GM12892 (cell line): ENCODE measurements at regions not wholly inside any gene's neighbourhood (a gene's known extent, or its start where the extent isn't known, plus 50 kb on each side); places are given as distances from the start of the nearest gene placed in this dataset.

Source experiments
- DNase-seq: peaks from one replicate; pipeline ENCODE4 v3.0.0; 2011; ENCODE audit not compliant: insufficient read length
- FAIRE-seq: peaks from 2 replicates; lab custom pipeline; 2011; peaks lifted over from hg19 to GRCh38; lab: Jason Lieb, UNC
- POLR2A ChIP-seq: IDR thresholded peaks from 2 replicates; pipeline ENCODE4 v1.6.1; 2011; ENCODE audit warnings: low read depth, low read length, control low read depth
- POLR2AphosphoS5 ChIP-seq: IDR thresholded peaks from 2 replicates; pipeline ENCODE4 v1.6.1; 2011; ENCODE audit warnings: low read depth, low read length, control low read depth
- TAF1 ChIP-seq: IDR thresholded peaks from 2 replicates; pipeline ENCODE4 v1.6.1; 2011; ENCODE audit warnings: low read depth, mild to moderate bottlenecking, control low read depth, low read length, borderline replicate concordance

DNA sequence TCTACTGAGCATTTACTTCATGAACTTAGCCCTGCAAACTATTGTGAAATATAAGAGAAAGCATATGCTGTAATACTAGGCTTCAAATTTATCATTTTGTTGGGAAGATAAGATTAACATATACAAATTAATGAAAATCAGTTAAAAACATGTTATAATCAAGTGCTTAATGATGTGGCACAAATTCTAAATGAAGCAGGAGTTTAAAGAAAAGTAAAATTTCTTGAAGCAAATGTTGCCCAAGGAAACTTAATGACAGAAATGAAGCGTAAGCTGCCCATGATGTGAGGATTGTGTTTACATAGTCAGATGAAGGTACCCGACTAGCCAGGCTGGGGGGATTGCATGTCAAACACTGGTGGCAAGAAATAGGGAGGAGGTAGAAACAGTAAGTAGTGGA is 103.1 kb upstream of the GAP43 start:
- FAIRE-seq (no peak), DNase-seq (no peak)
- TF ChIP-seq POLR2A = no peak
- no peak for TF ChIP-seq TAF1
- no peak for TF ChIP-seq POLR2AphosphoS5

DNA sequence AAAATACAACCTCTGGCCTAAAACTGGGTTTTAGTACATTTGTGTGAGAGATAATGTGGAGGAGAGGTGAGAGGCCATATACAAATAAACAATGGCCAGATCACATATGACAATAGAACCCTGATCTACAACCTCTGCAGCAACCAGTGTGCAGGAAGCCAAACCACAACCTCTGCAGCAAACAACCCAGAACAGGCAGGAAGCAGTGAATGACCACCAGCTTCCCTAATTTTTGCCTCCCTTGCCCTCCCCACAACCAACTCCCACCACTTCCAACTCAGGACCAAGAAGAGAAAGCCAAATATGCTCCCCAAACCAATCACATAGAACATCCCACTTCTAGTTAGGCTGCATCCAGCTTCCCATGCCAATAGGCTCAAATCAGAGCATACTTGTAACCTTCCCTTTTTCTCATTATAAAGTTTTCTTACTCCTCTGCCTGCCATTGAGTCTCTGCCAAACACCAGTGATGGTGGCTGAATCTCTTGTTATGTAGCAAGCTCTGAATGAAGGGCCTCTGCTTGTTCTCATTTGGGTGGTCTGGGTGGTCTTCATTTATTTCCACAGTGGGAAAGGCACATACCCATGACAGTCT is 102.6 kb upstream of the GAP43 start:
- no peak for TF ChIP-seq TAF1
- TF ChIP-seq POLR2AphosphoS5 = no peak
- no peak for TF ChIP-seq POLR2A
- no peak for FAIRE-seq
- no peak for DNase-seq

DNA sequence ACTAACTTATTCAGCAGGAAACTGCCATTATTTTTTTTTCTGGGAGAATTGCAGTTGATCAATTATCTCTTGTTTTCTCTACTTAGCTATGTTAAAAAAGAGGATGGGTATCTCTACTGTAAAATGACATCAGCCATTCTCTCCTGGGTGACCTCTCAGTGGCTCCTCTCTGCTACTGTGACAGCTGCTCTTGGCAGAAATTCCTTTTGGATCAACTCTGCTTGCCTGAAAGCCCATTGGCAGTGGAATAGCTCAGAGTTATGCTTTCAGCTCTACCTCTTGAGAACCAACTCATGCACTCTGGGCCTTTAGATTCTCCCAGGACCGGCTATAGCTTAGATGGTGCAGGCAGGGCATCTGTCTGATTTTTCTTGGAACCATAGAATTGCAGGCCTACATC is 99.9 kb upstream of the GAP43 start:
- FAIRE-seq (no peak), DNase-seq (no peak)
- TF ChIP-seq POLR2AphosphoS5 (no peak), POLR2A (no peak), TAF1 (no peak)

DNA sequence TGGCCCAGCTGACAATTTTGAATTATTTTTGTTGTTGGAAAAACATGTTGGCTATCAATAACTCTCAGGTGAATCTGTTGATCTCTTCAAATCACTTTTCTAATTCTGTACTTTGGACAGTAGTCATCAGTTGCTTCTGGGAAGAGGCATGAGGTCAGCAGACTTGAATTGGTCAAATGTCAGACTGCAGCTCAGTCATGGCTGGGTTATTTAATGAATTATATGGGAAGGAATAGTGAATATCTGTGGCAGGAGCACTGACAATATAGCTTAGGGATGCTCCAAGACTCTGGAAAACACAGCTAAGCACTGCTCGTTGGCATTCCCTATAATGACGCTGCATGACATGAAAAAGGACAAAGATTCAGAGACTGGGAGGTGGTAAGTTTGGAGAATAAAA is 98.8 kb upstream of the GAP43 start:
- FAIRE-seq = no peak
- DNase-seq = no peak
- TF ChIP-seq TAF1 (no peak), POLR2AphosphoS5 (no peak), POLR2A (no peak)

DNA sequence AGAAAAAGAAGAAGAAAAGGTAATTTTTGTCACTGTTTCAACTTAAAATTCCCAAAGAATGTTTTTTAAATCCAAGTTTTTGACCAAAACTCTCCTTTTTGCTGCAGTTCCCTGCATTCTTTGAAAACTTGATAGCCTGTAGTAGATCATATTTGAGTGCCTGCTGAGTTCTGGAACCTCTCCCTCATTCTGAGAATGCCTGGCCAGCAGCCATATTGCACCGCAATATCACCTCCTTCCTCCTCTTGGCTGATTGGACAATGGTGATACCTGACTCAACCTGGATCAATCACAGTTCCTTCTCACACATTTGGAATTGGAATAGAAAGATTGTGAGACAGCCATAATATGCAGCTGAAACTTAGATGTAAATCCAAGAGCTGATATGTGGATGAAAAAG is 97.6 kb upstream of the GAP43 start:
- no peak for DNase-seq
- TF ChIP-seq POLR2AphosphoS5 = no peak
- TF ChIP-seq TAF1 = no peak
- TF ChIP-seq POLR2A = no peak
- FAIRE-seq = no peak

DNA sequence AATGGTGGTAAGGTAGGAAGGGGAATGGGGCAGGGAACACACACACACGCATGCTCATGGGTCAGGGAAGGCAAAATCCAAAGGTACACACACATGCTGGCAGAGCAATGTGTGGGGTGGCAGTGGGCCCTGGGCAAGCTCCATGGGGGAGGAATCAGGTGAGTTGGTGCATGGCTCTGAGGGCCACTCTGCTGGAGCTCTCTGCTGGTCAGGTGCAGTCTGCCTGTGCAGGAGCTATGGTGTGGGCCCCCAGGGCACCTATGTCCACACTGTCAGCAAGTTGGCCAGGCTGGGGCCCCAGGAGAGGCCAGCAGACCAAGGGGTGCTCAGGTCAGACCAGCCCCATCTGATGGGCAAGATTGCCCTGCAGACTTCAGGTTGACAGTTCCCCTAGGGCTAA is 90.1 kb upstream of the GAP43 start:
- TF ChIP-seq POLR2AphosphoS5 (no peak), POLR2A (no peak), TAF1 (no peak)
- FAIRE-seq = no peak

DNA sequence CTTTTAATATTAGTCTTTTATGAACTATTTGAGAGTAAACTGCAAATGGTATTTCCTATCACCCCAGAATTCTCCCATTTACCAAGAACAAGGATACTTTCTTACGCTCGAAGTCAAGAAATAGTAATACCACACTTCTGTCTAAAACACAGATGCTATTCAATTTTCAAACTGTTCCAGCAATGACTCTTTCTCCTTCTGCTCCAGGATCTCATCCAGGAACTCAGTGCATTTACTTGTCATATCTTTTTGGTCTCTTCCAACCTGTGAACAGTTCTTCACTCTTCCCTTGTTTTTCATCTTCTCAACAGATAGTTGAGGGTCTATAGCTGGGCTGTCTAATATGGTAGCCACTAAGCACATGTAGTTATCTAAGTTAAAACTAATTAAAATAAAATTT is 87.1 kb upstream of the GAP43 start:
- FAIRE-seq (no peak), DNase-seq (no peak)
- TF ChIP-seq POLR2AphosphoS5 = no peak
- TF ChIP-seq TAF1 = no peak
- TF ChIP-seq POLR2A = no peak

More for the DNA sequence above, 90.1 kb upstream of the GAP43 start:
- no peak for DNase-seq

DNA sequence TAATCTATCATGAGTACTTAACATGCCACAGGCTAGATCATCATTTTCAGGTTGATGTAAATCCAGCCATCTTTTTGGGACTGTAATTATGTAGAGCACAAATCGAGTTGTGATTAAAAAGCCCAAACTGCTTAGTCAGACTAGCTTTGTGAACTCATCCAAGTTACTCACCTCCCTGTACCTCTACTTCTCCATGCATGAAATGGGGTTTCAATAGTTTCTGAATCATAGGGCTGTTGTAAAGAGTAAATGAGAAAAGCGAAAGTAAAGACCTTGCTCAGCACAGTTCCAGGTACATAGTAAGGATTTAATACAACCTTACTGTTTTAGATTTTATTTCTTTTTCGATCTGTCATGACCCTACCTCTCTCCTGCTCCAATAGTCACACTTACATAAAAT is 85.6 kb upstream of the GAP43 start:
- FAIRE-seq = no peak
- TF ChIP-seq POLR2AphosphoS5 (no peak), POLR2A (no peak), TAF1 (no peak)
- DNase-seq = no peak

DNA sequence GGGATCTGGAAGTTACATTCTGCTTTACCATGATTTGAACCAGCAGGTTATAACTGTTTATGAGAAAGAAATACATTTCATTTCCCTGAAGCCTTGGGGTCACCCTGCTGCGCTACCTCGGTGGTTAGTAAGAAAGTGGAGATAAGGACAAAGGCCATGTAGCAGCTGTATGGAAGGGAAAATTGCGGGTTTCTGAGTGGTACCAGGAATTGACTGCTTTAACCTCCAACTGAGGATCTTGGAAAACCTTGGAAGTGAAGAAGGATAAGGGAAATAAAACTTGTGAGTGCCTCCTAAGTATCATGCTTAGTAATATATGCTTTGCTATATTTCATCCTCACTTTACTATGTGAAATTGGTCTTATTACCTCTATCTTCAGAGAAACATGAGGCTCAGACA is 76.1 kb upstream of the GAP43 start:
- no peak for DNase-seq
- TF ChIP-seq POLR2A (no peak), POLR2AphosphoS5 (no peak), TAF1 (no peak)
- FAIRE-seq = no peak

DNA sequence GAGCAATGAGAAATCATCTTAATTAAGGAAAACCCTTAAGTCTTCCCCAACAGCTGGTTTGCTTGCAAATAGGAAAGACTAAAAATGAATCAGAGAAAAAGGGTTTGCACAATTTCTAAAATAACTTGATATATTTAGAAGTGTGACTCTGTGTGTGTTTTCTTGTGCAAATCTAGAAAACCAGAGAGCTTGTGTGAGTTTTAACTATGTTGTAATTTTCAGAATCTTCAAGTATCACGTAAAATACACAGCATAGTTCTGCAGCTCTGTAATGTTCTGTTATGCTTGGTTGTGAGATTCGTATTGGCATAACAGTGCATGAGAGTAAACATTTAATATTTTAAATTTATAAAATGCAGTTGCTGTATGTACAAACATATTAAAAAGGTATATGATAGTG is 74.7 kb upstream of the GAP43 start:
- TF ChIP-seq POLR2AphosphoS5 (no peak), TAF1 (no peak), POLR2A (no peak)
- no peak for DNase-seq
- no peak for FAIRE-seq

DNA sequence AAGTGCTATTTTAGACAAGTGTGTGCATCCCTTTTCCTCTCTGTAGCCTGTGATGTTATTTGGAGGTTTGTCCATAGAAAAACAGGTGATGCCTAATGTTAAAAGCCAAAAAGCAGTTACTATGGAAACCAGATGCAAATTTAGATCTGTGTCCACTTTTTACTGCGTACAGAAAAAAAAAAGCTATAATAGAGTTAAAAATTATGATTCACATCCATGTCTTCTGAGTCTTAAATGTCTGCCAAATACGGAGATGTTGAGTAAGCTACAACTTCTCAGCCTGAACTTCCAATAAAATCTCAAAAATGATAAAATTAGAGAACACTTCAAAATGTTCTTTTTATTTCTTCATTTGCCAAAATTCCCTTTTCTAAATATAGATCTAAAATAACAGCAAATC is 74.2 kb upstream of the GAP43 start:
- DNase-seq = no peak
- FAIRE-seq = no peak
- TF ChIP-seq POLR2AphosphoS5 (no peak), POLR2A (no peak), TAF1 (no peak)

DNA sequence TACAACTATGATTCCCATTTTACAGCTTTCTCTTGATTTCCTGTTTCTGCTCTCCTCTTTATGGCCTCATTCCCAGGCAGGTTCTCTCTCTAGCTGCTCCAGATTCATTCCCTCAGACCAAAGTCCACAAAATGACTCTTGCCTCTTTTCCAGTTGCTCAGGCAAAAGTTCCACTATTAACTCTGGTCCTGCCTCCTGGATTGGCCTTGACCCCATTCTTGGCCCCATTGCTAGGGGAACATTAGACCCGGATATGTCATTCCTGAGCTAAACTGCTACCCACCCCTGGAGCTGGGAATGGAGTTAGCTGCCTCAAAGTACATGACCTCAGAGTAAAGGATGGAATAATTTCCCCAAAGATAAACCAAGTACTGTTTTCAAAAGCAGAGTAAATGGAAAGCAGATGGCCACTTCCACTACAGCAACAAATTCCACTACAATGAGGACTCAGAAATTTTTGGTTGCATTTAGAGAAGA is 73.0 kb upstream of the GAP43 start:
- no peak for FAIRE-seq
- TF ChIP-seq TAF1 (no peak), POLR2A (no peak), POLR2AphosphoS5 (no peak)
- no peak for DNase-seq

DNA sequence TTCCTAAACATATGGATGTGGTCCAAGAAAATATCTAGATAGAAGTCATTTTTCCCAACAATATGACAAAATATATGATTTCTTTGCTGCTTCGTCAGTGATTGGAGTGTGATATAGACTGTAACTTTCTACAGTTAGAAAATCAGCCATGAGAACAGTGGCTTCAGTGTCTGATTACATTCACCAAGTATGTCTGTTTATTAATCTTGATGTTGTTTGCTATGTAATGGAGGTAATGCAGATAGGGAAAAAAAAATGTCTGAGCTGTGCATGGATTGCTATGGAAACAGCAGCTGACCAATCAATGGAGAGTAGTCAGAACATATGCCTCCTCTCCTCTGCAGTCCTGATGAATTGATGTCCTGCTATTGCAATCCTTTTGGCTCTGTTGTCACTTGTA is 72.3 kb upstream of the GAP43 start:
- FAIRE-seq (no peak), DNase-seq (no peak)
- TF ChIP-seq POLR2A = no peak
- TF ChIP-seq TAF1 = no peak
- TF ChIP-seq POLR2AphosphoS5 = no peak
